ENCODE measurements at regions not wholly inside any gene's neighbourhood (a gene's known extent, or its start where the extent isn't known, plus 50 kb on each side); places are given as distances from the start of the nearest gene placed in this dataset.

- DNase-seq, result no peak
Measured at GRCh38 chr20:57938158-57939108, 228.6 kb upstream of the PMEPA1 start.

- no peak for DNase-seq
Measured at GRCh38 chr20:57936636-57937385, 227.0 kb upstream of the PMEPA1 start.

- no peak for DNase-seq
Measured at GRCh38 chr20:57934913-57935312, 225.1 kb upstream of the PMEPA1 start.

DNA sequence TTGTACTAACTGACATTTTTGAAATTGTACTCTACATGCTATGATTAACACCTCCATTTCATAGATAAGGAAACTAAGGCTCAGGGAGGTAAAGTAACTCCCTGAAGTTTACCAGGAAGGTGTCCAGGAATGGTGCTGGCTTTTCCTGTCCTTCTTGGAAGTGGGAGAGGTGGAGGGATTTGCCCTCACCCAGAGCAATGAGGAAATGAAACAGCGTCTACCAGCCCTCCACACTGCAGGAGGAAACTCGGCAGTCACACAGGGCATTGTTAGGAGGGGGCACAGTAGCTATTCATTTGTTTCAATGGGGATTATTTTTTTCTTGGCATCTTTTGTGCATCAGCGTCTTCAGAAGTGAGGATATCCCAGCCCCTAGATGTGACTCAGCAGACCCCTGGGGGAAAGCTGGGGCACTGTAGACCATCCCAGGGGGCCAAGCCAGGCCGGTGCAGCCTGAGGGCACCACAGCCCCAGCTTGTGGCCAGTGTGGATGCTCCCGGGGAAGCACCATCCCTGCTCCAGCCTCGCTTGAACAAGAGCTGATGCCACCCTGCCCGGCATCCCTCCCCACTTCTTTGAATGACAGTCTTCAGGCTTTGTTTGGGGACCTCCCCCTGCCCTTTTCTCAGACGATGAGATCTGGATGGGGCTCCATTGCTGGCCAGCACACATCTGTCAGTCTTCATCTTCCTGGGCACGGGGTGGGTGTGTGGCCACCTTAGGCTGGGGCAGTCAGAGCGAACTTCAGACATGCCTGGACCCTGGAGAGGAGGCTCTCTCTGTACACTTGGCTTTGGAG is 224.4 kb upstream of the PMEPA1 start:
- DNase-seq, result no peak

GRCh38 chr20:57932227-57932864 is 222.5 kb upstream of the PMEPA1 start:
- DNase-seq, result no peak

DNA sequence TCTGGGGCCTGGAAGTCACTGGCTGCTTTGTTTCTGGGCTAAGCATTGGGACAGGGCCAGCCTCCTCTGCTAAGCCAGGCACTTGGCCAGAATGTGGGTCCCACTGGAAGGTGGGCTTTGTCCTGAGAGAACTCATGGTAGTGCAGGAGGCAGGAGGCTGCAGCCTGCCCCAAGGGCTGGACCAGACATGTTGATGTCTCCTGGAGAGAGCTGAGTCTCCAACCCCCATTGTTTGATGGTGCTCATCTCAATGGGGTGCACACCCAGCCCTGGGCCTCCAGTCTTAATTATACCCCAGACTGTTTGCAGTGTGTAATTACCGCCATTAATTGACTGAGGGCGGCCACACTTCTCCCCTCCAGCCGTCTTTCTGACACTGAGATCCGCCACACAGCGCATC is 220.5 kb upstream of the PMEPA1 start:
- no peak for DNase-seq

DNA sequence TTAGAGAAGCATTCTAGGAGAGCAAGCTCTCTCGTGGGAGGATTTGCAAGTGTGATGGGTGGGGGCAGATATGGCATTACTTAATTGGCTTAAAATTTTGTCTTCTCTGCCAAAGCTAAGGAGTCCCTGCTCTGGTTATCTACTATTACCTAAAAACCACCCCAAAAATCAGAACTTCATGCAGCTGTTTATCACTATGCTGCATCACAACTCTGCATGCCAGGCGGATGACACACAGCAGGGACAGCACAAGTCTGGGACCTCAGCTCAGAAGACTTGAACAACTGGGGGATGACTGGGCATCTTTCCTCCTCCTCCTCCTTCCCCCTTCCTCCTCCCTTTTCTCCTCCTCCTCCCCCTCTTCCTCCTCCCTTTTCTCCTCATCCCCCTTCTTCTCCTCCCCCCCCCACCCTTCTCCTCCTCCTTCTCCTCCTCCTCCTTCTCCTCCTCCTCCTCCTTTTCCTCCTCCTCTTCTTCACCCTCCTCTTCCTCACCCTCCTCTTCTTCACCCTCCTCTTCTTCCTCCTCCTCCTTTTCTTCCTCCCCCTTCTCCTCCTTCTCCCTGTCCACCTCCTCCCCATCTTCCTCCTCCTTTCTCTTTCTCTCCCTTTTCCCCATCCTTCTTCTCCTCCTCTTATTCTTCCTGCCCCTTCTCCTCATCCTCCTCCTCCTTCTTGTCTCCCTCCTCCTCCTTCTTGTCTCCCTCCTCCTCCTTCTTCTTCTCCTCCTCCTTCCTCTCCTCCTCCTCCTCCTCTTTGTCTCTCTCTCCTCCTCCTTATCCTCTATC is 218.6 kb upstream of the PMEPA1 start:
- DNase-seq, result no peak

DNA sequence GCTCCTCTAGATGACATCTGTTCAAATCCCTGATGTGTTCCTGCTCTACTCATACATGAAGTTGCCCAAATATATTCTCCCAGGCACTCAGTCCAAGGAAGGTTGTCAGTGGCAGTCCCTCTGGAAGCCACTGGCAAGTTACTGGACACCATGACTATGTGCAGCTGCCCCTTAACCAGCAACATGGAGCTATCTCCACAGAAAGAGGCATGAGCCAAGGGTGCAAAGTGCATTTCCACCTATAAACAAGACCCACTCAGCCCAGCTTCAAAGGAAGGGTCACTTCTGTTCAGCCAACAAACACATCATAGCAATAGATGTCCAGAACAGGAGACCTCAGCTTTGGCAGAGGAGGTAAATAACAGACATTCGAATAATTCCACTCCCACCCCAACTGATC is 217.6 kb upstream of the PMEPA1 start:
- no peak for DNase-seq

- no peak for DNase-seq
Measured at GRCh38 chr20:57922706-57923105, 212.9 kb upstream of the PMEPA1 start.

DNA sequence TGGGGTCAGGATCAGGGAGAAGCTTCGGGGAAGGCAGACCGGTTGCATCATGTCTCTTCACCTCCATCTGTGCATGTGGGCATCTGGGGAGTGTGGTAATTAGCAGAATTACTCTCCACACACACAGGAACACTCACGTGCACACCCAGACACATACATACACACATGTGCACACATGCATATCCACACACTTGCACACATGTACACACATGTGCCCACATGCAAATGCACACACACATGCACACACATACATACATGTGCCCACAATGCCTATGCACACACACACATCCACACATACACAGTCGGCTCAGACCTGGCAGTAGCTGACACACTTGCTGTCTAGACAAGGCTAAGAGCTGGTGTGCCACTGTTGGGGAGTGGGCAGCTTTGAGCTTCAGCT is 212.3 kb upstream of the PMEPA1 start:
- no peak for DNase-seq

GRCh38 chr20:57921676-57922075 is 211.9 kb upstream of the PMEPA1 start:
- no peak for DNase-seq

DNA sequence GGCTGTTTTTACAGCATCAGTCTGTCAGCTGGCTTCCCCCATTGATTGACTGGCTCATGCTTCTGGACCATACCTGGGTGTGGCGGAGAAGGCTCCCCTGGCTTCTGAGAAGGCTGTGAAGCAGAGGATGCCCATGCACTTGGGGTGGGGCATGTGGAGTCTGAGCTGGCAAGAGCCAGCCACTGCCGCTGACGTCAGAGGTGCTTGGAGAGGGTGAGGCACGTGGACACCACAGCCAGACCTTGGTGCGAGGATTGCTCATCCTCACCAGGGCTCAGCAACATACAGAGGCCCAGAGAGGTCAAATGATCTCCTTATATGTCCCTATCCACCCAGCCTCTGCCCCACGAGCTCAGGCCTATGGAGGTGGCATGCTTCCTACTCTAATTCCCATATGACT is 211.2 kb upstream of the PMEPA1 start:
- no peak for DNase-seq

DNA sequence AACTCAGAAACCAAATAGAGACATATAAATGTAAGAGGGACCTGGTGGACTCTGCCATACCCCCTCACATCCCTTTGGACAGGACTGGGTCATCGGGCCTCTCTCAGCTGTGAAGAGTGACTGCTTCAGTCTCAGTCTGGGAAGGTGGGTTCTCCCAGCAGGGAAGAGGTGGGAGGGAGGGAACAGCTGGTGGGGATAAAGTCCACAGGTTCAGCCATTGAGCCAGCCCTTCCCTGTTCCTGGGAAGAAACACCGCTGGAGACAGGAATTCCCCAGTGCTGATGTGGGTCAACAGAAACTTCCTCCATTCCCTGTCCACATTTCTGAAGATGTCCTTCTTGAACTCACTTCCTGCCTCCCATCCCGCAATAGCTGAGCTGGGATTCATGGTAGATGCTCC is 209.2 kb upstream of the PMEPA1 start:
- no peak for DNase-seq

DNA sequence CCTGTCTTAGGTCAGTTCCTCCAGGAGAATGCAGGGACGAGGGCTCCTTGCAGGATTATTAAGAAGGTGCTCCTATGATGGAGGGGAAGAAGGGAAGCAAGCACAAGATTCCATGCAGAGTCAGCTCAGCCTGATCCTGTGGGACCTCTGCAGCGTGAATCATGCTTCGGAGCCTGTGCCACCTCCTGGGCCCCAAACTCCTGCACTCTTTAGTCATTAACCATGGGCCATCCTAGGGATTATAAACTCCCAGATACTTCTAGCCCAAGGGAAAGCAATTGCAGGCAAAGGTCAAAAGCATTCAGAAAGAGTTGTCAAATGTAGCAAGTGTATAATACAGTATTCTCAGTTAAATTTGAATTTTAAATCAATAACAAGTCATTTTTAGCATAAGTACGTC is 208.7 kb upstream of the PMEPA1 start:
- no peak for DNase-seq

DNA sequence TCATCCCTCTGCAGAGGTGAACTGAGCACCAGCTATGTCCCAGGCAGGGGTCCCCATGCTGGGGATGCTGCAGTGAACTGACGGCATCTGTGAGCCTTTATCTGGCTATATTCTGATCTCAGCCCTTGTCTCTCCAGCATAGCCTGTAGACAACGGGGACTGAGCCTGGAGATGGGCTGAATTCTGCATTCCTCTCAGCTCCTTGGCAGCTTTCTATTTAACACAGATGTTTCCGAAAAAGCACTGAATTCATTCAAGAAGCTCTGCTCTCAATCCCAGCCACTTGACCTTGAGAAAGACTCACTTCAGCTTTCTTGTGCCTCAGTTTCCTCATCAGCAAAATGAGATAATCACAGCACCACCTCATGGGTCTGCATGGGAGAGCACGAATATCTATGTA is 204.4 kb upstream of the PMEPA1 start:
- no peak for DNase-seq

DNA sequence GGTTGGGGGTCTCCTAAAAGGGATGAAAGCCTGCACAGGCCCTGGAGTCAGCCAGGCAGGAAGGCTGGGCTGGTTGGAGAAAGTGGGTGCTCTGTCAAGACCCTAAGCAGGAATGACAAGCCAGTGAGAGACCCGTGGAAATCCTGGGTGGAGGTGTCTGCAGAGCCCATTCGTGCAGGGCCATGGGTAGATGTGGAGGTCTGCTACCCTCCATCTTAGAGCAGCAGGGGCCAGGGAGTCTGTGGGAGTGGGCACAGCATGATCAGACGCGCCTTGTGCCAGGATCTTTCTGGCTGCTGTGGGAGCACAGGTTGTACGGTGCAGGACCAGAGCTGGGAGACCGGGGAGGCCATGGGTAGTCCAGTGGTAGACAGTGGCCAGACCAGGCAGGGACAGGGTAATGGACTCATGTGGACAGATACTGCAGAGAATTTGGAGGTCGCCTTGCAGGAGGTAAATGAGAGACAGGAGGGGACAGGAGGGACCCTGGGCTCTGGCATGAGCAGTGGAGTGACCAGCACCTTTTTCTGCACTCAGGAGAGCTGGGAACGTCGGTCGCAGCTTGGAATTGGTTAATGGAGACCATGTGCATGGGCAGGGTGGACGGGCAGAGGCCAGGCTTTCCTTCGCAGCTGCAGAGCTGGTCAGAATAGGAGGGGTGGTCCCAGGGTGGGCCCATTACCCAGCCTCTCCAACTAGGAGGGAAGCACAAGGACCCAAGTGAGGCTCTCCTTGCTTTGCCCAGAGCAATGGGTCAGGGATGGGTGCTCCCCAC is 203.5 kb upstream of the PMEPA1 start:
- DNase-seq, result no peak

- DNase-seq, result no peak
Measured at GRCh38 chr20:57912227-57912582, 202.4 kb upstream of the PMEPA1 start.

DNA sequence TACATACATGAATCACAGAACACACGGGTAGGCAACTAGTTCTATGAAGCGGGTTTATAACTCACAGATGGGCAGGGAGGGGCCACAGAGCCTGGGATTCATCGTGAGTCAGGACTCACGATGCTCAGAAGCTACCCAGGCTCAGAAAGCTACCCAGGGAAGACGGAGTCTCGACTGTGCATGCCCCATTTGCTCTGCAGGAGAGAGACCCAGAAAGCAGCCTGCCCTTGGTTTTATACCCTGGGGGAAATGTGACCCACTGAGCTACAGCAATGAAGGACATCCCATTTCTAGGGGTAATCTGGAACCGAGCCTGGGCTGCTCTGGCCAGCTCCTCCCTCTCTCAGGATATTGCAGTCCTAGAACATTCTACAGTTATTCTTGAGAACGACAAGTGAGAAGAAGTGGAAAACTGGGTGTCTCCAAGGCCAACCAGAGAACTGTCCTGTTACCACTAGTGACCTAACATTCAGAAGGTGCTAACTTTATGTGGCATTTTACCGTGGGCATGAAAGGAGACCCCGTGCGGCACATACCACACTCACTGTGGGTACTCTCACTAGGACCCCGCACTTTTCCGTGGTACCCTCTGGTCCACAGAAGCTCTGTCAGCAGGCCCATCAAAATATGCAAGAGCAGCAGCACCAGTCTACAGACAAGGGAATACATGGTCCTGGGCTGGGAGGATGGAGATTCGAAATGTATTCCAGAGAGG is 201.9 kb upstream of the PMEPA1 start:
- DNase-seq, result no peak

DNA sequence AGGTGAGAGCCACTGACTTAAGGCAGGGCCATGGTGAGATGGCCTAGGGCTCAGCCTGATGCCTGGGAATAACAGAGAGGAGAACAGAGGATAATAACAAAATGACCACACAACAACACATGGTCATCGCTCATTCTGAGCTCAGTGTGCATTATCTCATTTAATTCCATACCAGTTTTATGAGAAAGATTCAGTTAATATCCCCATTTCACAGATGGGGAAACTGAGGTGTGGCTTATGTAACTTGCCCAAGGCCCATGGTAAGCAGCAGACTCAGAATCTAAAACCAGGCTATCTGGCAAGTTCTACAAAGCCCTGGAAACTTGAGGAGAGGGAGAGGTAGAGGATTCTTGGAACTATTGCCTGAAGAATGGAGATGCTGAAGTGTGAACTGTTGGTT is 200.9 kb upstream of the PMEPA1 start:
- DNase-seq, result no peak

DNA sequence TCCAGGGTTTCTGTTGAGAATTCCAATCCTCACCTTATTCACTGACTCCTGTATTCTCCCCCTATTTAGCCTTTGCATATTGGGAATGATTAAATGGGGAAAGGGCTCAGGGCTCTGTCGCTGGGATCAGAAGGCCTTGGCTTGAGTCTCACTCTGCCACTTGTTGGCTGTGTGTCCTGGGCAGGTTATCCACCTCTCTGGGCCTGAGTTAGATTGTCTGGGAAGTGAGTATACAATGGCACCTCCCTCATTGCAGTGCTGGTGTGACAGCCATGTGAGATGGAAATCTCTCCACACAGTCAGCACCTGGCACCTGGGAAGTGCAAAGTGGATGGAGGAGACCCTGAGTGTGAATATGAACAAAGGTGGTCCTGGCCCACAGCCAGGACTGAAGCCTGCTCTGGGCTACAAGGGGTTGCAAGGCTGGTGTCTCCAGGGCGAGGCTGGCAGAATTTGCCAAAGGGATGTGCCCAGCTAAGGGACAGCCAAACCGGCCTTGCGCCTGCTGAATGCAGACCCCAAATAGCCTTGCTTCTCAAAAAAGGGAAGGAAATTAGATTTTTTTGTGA is 200.0 kb upstream of the PMEPA1 start:
- DNase-seq, result no peak

All from CD4-positive, alpha-beta T cell treated with Interleukin-4 for 4 hours (primary cell).